HL-60 (cell line): ENCODE measurements at regions not wholly inside any gene's neighbourhood (a gene's known extent, or its start where the extent isn't known, plus 50 kb on each side); places are given as distances from the start of the nearest gene placed in this dataset.

Experiments
- DNase-seq, 2 experiments: peaks; one replicate each; pipeline ENCODE4 v3.0.0-alpha.2; 2010 to 2020; ENCODE audit warnings: low read depth in 1 of 2, low spot score in 1 of 2
- H3K27ac ChIP-seq: fragments of 250-450 bp; sonication (Bioruptor Pico); replicated peaks from 2 replicates; pipeline ENCODE4 v1.5.1; 2020; ENCODE audit warnings: mild to moderate bottlenecking, moderate library complexity
- H3K27me3 ChIP-seq: fragments of 250-450 bp; sonication (Bioruptor Pico); 2 replicates; pipeline ENCODE4 v1.5.1; 2021; ENCODE audit warnings: mild to moderate bottlenecking, moderate library complexity; ENCODE audit not compliant: insufficient read depth, poor library complexity, severe bottlenecking
- H3K4me3 ChIP-seq: replicated peaks from 2 replicates; pipeline ENCODE4 v1.5.1; 2011; ENCODE audit warnings: mild to moderate bottlenecking, control low read depth, low read length; ENCODE audit not compliant: insufficient read depth
- GABPA ChIP-seq: IDR thresholded peaks from 2 replicates; pipeline ENCODE4 v1.6.1; 2012; ENCODE audit warnings: low read depth
- POLR2AphosphoS5 ChIP-seq: IDR thresholded peaks from 2 replicates; pipeline ENCODE4 v1.6.1; 2012; ENCODE audit warnings: low read depth
- SPI1 ChIP-seq: IDR thresholded peaks from 2 replicates; pipeline ENCODE4 v1.6.1; 2012; ENCODE audit warnings: low read depth, mild to moderate bottlenecking, borderline replicate concordance
- TF ChIP-seq, protein P1 (sequence below): IDR thresholded peaks from one replicate; pipeline ENCODE4 v1.5.1; 2011; ENCODE audit warnings: low read length, control low read depth, inconsistent platforms; ENCODE audit not compliant: insufficient read depth
- TF ChIP-seq, protein P2 (sequence below): IDR thresholded peaks from 2 replicates; pipeline ENCODE4 v1.6.1; 2012; ENCODE audit warnings: low read depth; ENCODE audit not compliant: insufficient replicate concordance

DNA sequence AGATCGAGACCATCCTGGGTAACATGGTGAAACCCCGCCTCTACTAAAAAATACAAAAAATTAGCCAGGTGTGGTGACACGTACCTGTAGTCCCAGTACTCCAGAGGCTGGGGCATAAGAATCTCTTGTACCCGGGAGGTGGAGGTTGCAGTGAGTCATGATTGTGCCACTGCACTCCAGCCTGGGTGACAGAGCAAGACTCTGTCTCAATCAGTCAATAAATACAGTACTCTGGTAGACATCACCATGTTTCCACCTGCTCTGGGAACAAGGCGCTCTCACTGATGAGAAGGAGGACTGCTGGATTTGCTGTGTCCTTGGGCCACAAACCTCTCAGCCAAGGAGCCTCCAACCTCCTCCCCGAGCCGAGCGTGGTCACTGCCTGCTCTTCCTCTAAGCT is 154.2 kb upstream of the ZNF236 start:
- Histone ChIP-seq H3K4me3 (no peak overlapping the region), H3K27ac (no peak overlapping the region), H3K27me3 (no peaks in the 10 kb centered on the region)
- DNase-seq = no peak
- TF ChIP-seq, protein P1, sequence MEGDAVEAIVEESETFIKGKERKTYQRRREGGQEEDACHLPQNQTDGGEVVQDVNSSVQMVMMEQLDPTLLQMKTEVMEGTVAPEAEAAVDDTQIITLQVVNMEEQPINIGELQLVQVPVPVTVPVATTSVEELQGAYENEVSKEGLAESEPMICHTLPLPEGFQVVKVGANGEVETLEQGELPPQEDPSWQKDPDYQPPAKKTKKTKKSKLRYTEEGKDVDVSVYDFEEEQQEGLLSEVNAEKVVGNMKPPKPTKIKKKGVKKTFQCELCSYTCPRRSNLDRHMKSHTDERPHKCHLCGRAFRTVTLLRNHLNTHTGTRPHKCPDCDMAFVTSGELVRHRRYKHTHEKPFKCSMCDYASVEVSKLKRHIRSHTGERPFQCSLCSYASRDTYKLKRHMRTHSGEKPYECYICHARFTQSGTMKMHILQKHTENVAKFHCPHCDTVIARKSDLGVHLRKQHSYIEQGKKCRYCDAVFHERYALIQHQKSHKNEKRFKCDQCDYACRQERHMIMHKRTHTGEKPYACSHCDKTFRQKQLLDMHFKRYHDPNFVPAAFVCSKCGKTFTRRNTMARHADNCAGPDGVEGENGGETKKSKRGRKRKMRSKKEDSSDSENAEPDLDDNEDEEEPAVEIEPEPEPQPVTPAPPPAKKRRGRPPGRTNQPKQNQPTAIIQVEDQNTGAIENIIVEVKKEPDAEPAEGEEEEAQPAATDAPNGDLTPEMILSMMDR = no peak
- TF ChIP-seq GABPA (no peak), POLR2AphosphoS5 (no peak), SPI1 (no peak)
- TF ChIP-seq, protein P2, sequence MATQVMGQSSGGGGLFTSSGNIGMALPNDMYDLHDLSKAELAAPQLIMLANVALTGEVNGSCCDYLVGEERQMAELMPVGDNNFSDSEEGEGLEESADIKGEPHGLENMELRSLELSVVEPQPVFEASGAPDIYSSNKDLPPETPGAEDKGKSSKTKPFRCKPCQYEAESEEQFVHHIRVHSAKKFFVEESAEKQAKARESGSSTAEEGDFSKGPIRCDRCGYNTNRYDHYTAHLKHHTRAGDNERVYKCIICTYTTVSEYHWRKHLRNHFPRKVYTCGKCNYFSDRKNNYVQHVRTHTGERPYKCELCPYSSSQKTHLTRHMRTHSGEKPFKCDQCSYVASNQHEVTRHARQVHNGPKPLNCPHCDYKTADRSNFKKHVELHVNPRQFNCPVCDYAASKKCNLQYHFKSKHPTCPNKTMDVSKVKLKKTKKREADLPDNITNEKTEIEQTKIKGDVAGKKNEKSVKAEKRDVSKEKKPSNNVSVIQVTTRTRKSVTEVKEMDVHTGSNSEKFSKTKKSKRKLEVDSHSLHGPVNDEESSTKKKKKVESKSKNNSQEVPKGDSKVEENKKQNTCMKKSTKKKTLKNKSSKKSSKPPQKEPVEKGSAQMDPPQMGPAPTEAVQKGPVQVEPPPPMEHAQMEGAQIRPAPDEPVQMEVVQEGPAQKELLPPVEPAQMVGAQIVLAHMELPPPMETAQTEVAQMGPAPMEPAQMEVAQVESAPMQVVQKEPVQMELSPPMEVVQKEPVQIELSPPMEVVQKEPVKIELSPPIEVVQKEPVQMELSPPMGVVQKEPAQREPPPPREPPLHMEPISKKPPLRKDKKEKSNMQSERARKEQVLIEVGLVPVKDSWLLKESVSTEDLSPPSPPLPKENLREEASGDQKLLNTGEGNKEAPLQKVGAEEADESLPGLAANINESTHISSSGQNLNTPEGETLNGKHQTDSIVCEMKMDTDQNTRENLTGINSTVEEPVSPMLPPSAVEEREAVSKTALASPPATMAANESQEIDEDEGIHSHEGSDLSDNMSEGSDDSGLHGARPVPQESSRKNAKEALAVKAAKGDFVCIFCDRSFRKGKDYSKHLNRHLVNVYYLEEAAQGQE = no peak

DNA sequence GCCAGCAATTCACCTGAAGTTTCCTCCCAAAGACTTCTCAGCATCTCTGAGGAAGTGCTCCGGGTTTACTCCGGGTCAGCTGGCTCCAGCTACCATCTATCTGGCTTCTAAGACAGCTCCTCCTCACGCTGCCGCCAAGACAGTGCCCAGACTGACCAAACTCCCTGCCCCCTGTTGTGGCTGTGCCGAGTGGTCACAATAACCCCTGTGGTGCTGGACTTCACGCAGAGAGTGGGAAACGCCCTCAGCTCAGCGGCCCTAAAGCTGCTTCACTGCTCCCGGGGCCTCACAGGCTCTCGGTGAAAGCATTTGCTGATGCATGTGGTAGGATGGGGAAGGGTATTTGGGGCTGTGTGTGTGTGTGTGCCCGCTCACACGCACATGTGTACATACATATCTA is 154.8 kb upstream of the ZNF236 start:
- DNase-seq = no peak
- H3K4me3 ChIP-seq = no peak overlapping the region
- no peaks in the 10 kb centered on the region for H3K27me3 ChIP-seq
- no peak overlapping the region for H3K27ac ChIP-seq
- TF ChIP-seq POLR2AphosphoS5 (no peak), SPI1 (no peak), GABPA (no peak)
- TF ChIP-seq, protein P2 = no peak
- TF ChIP-seq, protein P1 = no peak

DNA sequence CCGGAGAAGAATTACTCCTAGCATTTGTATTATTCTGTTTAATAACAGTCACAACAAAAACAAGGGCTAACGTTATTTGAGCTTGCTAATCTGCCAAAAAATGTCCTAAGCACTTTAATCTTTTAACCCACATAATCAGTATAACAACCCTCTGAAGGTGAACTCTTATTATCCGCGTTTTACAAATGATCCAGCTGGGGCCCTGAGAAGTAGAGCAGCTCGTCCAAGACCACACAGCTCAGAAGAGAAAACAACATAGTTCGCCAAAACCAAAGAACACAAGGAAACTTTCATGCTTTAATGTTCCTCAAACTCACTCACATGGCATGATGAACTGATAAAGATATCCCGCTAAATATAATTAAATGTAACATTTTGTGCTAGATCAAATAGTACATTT is 159.7 kb upstream of the ZNF236 start:
- Histone ChIP-seq H3K27me3 (no peaks in the 10 kb centered on the region), H3K27ac (no peak overlapping the region), H3K4me3 (no peak overlapping the region)
- TF ChIP-seq SPI1 (no peak), POLR2AphosphoS5 (no peak), GABPA (no peak)
- TF ChIP-seq, protein P1 = no peak
- TF ChIP-seq, protein P2 = no peak
- no peak for DNase-seq
